ENCODE measurements at regions not wholly inside any gene's neighbourhood (a gene's known extent, or its start where the extent isn't known, plus 50 kb on each side); places are given as distances from the start of the nearest gene placed in this dataset.
A peak's percentile ranks its signal among the peaks of the same experiment; 100 is the strongest.

- Histone ChIP-seq H3K36me3 (ENCODE audit: control insufficient read depth in 2 of 2, insufficient read depth in 2 of 2, low read length in 1 of 2) (no peaks in the 10 kb centered on the region), H3K27me3 (ENCODE audit: control insufficient read depth in 1 of 2, insufficient read depth in 2 of 2, low read length in 2 of 2) (no peaks in the 10 kb centered on the region), H3K4me3 (ENCODE audit: low read depth in 1 of 2, low read length in 2 of 2) (no peak overlapping the region), H3K9me3 (ENCODE audit: control insufficient read depth in 2 of 2, insufficient read depth in 1 of 2, low read depth in 1 of 2, low read length in 1 of 2) (no peaks in the 10 kb centered on the region), H3K4me1 (ENCODE audit: control insufficient read depth in 2 of 2, insufficient read depth in 2 of 2, low read length in 1 of 2) (no peaks in the 10 kb centered on the region), H3K27ac (ENCODE audit: low read depth in 2 of 2, low read length in 1 of 2) (no peak overlapping the region)
- 55 to 76% methylated on average over 3 of the region's 3 CpGs for WGBS, 2 donors
Measured at GRCh38 chrX:55142206-55142918, 53.5 kb downstream of the PAGE2 start.

GRCh38 chrX:55142919-55143310, 54.1 kb downstream of the PAGE2 start:
- no peaks in the 10 kb centered on the region for H3K36me3 ChIP-seq (ENCODE audit: control insufficient read depth in 2 of 2, insufficient read depth in 2 of 2, low read length in 1 of 2)
- WGBS, 2 donors: 51 to 78% methylated on average over 6 of the region's 6 CpGs
- H3K4me1 ChIP-seq (ENCODE audit: control insufficient read depth in 2 of 2, insufficient read depth in 2 of 2, low read length in 1 of 2): no peaks in the 10 kb centered on the region
- H3K4me3 ChIP-seq (ENCODE audit: low read depth in 1 of 2, low read length in 2 of 2): no peak overlapping the region
- no peak overlapping the region for H3K27ac ChIP-seq (ENCODE audit: low read depth in 2 of 2, low read length in 1 of 2)
- no peaks in the 10 kb centered on the region for H3K9me3 ChIP-seq (ENCODE audit: control insufficient read depth in 2 of 2, insufficient read depth in 1 of 2, low read depth in 1 of 2, low read length in 1 of 2)
- no peaks in the 10 kb centered on the region for H3K27me3 ChIP-seq (ENCODE audit: control insufficient read depth in 1 of 2, insufficient read depth in 2 of 2, low read length in 2 of 2)

GRCh38 chrX:55143621-55144020, 54.8 kb downstream of the PAGE2 start:
- Histone ChIP-seq H3K27me3 (ENCODE audit: control insufficient read depth in 1 of 2, insufficient read depth in 2 of 2, low read length in 2 of 2) (no peaks in the 10 kb centered on the region), H3K4me3 (ENCODE audit: low read depth in 1 of 2, low read length in 2 of 2) (no peak overlapping the region), H3K4me1 (ENCODE audit: control insufficient read depth in 2 of 2, insufficient read depth in 2 of 2, low read length in 1 of 2) (no peaks in the 10 kb centered on the region), H3K36me3 (ENCODE audit: control insufficient read depth in 2 of 2, insufficient read depth in 2 of 2, low read length in 1 of 2) (no peaks in the 10 kb centered on the region), H3K27ac (ENCODE audit: low read depth in 2 of 2, low read length in 1 of 2) (no peak overlapping the region), H3K9me3 (ENCODE audit: control insufficient read depth in 2 of 2, insufficient read depth in 1 of 2, low read depth in 1 of 2, low read length in 1 of 2) (no peaks in the 10 kb centered on the region)
- 50 to 77% methylated on average over 2 of the region's 2 CpGs for WGBS, 2 donors

- H3K4me3 ChIP-seq (ENCODE audit: low read depth in 1 of 2, low read length in 2 of 2): no peak overlapping the region
- H3K9me3 ChIP-seq (ENCODE audit: control insufficient read depth in 2 of 2, insufficient read depth in 1 of 2, low read depth in 1 of 2, low read length in 1 of 2): no peaks in the 10 kb centered on the region
- 65 to 89% methylated on average over 2 of the region's 2 CpGs for WGBS, 2 donors
- no peaks in the 10 kb centered on the region for H3K36me3 ChIP-seq (ENCODE audit: control insufficient read depth in 2 of 2, insufficient read depth in 2 of 2, low read length in 1 of 2)
- no peaks in the 10 kb centered on the region for H3K27me3 ChIP-seq (ENCODE audit: control insufficient read depth in 1 of 2, insufficient read depth in 2 of 2, low read length in 2 of 2)
- no peak overlapping the region for H3K27ac ChIP-seq (ENCODE audit: low read depth in 2 of 2, low read length in 1 of 2)
- no peaks in the 10 kb centered on the region for H3K4me1 ChIP-seq (ENCODE audit: control insufficient read depth in 2 of 2, insufficient read depth in 2 of 2, low read length in 1 of 2)
Measured at GRCh38 chrX:55144697-55145096, 55.9 kb downstream of the PAGE2 start.

GRCh38 chrX:55149242-55149641, 60.4 kb downstream of the PAGE2 start:
- H3K4me1 ChIP-seq (ENCODE audit: control insufficient read depth in 2 of 2, insufficient read depth in 2 of 2, low read length in 1 of 2): no peaks in the 10 kb centered on the region
- no peak overlapping the region for H3K27ac ChIP-seq (ENCODE audit: low read depth in 2 of 2, low read length in 1 of 2)
- H3K9me3 ChIP-seq (ENCODE audit: control insufficient read depth in 2 of 2, insufficient read depth in 1 of 2, low read depth in 1 of 2, low read length in 1 of 2): no peaks in the 10 kb centered on the region
- no peaks in the 10 kb centered on the region for H3K27me3 ChIP-seq (ENCODE audit: control insufficient read depth in 1 of 2, insufficient read depth in 2 of 2, low read length in 2 of 2)
- WGBS, 2 donors: 63 to 82% methylated on average over 3 of the region's 3 CpGs
- H3K4me3 ChIP-seq (ENCODE audit: low read depth in 1 of 2, low read length in 2 of 2): no peak overlapping the region
- no peaks in the 10 kb centered on the region for H3K36me3 ChIP-seq (ENCODE audit: control insufficient read depth in 2 of 2, insufficient read depth in 2 of 2, low read length in 1 of 2)

- Histone ChIP-seq H3K4me3 (ENCODE audit: low read depth in 1 of 2, low read length in 2 of 2) (no peak overlapping the region), H3K27ac (ENCODE audit: low read depth in 2 of 2, low read length in 1 of 2) (no peak overlapping the region), H3K27me3 (ENCODE audit: control insufficient read depth in 1 of 2, insufficient read depth in 2 of 2, low read length in 2 of 2) (no peaks in the 10 kb centered on the region), H3K9me3 (ENCODE audit: control insufficient read depth in 2 of 2, insufficient read depth in 1 of 2, low read depth in 1 of 2, low read length in 1 of 2) (no peaks in the 10 kb centered on the region), H3K4me1 (ENCODE audit: control insufficient read depth in 2 of 2, insufficient read depth in 2 of 2, low read length in 1 of 2) (no peaks in the 10 kb centered on the region), H3K36me3 (ENCODE audit: control insufficient read depth in 2 of 2, insufficient read depth in 2 of 2, low read length in 1 of 2) (no peaks in the 10 kb centered on the region)
- WGBS, 2 donors: 85 to 89% methylated on average over 5 of the region's 5 CpGs
Measured at GRCh38 chrX:55151199-55151598, 62.4 kb downstream of the PAGE2 start.

GRCh38 chrX:55159551-55159950, 60.6 kb upstream of the PAGE5 start:
- no peaks in the 10 kb centered on the region for H3K36me3 ChIP-seq (ENCODE audit: control insufficient read depth in 2 of 2, insufficient read depth in 2 of 2, low read length in 1 of 2)
- H3K4me1 ChIP-seq (ENCODE audit: control insufficient read depth in 2 of 2, insufficient read depth in 2 of 2, low read length in 1 of 2): peaks cover 0 to 4% of the 10 kb centered on the region in 2 donors
- H3K9me3 ChIP-seq (ENCODE audit: control insufficient read depth in 2 of 2, insufficient read depth in 1 of 2, low read depth in 1 of 2, low read length in 1 of 2): no peaks in the 10 kb centered on the region
- H3K4me3 ChIP-seq (ENCODE audit: low read depth in 1 of 2, low read length in 2 of 2): no peak overlapping the region
- no peaks in the 10 kb centered on the region for H3K27me3 ChIP-seq (ENCODE audit: control insufficient read depth in 1 of 2, insufficient read depth in 2 of 2, low read length in 2 of 2)
- WGBS, 2 donors: 56 to 66% methylated on average over 3 of the region's 3 CpGs
- H3K27ac ChIP-seq (ENCODE audit: low read depth in 2 of 2, low read length in 1 of 2): no peak overlapping the region

- Histone ChIP-seq H3K27ac (ENCODE audit: low read depth in 2 of 2, low read length in 1 of 2) (peak overlapping the region; percentile 84 to 93), H3K36me3 (ENCODE audit: control insufficient read depth in 2 of 2, insufficient read depth in 2 of 2, low read length in 1 of 2) (no peaks in the 10 kb centered on the region)
- 0 to 28% methylated on average over 63 of the region's 63 CpGs for WGBS, 2 donors
Measured at GRCh38 chrX:55160685-55161552, 59.2 kb upstream of the PAGE5 start.

GRCh38 chrX:55161581-55161980, 58.6 kb upstream of the PAGE5 start:
- Histone ChIP-seq H3K27me3 (ENCODE audit: control insufficient read depth in 1 of 2, insufficient read depth in 2 of 2, low read length in 2 of 2) (no peaks in the 10 kb centered on the region), H3K9me3 (ENCODE audit: control insufficient read depth in 2 of 2, insufficient read depth in 1 of 2, low read depth in 1 of 2, low read length in 1 of 2) (no peaks in the 10 kb centered on the region), H3K36me3 (ENCODE audit: control insufficient read depth in 2 of 2, insufficient read depth in 2 of 2, low read length in 1 of 2) (no peaks in the 10 kb centered on the region), H3K27ac (ENCODE audit: low read depth in 2 of 2, low read length in 1 of 2) (peak overlapping the region; percentile 84 to 93), H3K4me1 (ENCODE audit: control insufficient read depth in 2 of 2, insufficient read depth in 2 of 2, low read length in 1 of 2) (peaks cover 0 to 4% of the 10 kb centered on the region in 2 donors), H3K4me3 (ENCODE audit: low read depth in 1 of 2, low read length in 2 of 2) (peak overlapping the region; percentile 43 to 65)
- 10 to 52% methylated on average over 12 of the region's 12 CpGs for WGBS, 2 donors

More at GRCh38 chrX:55160685-55161552, 59.2 kb upstream of the PAGE5 start:
- no peaks in the 10 kb centered on the region for H3K9me3 ChIP-seq (ENCODE audit: control insufficient read depth in 2 of 2, insufficient read depth in 1 of 2, low read depth in 1 of 2, low read length in 1 of 2)
- H3K4me1 ChIP-seq (ENCODE audit: control insufficient read depth in 2 of 2, insufficient read depth in 2 of 2, low read length in 1 of 2): peaks cover 0 to 4% of the 10 kb centered on the region in 2 donors
- no peaks in the 10 kb centered on the region for H3K27me3 ChIP-seq (ENCODE audit: control insufficient read depth in 1 of 2, insufficient read depth in 2 of 2, low read length in 2 of 2)
- H3K4me3 ChIP-seq (ENCODE audit: low read depth in 1 of 2, low read length in 2 of 2): peak overlapping the region; percentile 43 to 65
